IMR-90 (cell line): ENCODE measurements at regions not wholly inside any gene's neighbourhood (a gene's known extent, or its start where the extent isn't known, plus 50 kb on each side); places are given as distances from the start of the nearest gene placed in this dataset.

Source experiments
- ATAC-seq: fragments of 200-7000 bp; cut with Tn5 transposase; 2 replicates; pipeline ENCODE4 v1.9.1; 2020; ENCODE audit warnings: low read depth, mild to moderate bottlenecking, moderate library complexity
- BruUV-seq: library from RNA; stranded (reverse); fragments of 400-500 nt; replicated peaks from 2 replicates; lab custom pipeline; 2021; lab: Mats Ljungman, UMichigan
- CTCF ChIA-PET: fragments of 300-600 bp; formaldehyde crosslinking; extraction: SDS; loops from one replicate; lab custom pipeline; 2021; ENCODE audit warnings: antibody characterized with exemption; lab: Yijun Ruan, JAX
- POLR2A ChIA-PET: fragments of 300-600 bp; sonication (Branson Sonifier 250); formaldehyde crosslinking; loops from one replicate; lab custom pipeline; 2022; ENCODE audit warnings: antibody characterized with exemption; ENCODE audit not compliant: unreplicated experiment; lab: Charles Lee
- DNase-seq: peaks from one replicate; pipeline ENCODE4 v3.0.0; 2013
- H2AFZ ChIP-seq: replicated peaks from 2 replicates; pipeline ENCODE3; 2013; ENCODE audit warnings: low read length, mild to moderate bottlenecking; ENCODE audit not compliant: poor library complexity
- H2AK5ac ChIP-seq: 2 replicates; pipeline ENCODE4 v1.6.1; 2013; ENCODE audit warnings: low read depth, low read length, inconsistent platforms
- H2AK9ac ChIP-seq: replicated peaks from 2 replicates; pipeline ENCODE3; 2013; ENCODE audit warnings: mild to moderate bottlenecking, low read depth, low read length, moderate library complexity; ENCODE audit not compliant: poor library complexity
- H2BK120ac ChIP-seq: 2 replicates; pipeline ENCODE4 v1.6.1; 2013; ENCODE audit warnings: low read depth, low read length, inconsistent platforms
- H2BK15ac ChIP-seq: 3 replicates; pipeline ENCODE4 v1.6.1; 2013; ENCODE audit warnings: low read depth, low read length, inconsistent platforms
- H2BK20ac ChIP-seq: 2 replicates; pipeline ENCODE4 v1.6.1; 2013; ENCODE audit warnings: low read depth, mild to moderate bottlenecking, inconsistent platforms, low read length, moderate library complexity
- H2BK5ac ChIP-seq: 2 replicates; pipeline ENCODE4 v1.6.1; 2013; ENCODE audit warnings: mild to moderate bottlenecking, low read depth, low read length, inconsistent platforms; ENCODE audit not compliant: poor library complexity, severe bottlenecking
- H3K14ac ChIP-seq: replicated peaks from 2 replicates; pipeline ENCODE4 v1.6.1; 2013; ENCODE audit warnings: low read depth, low read length, inconsistent platforms
- H3K18ac ChIP-seq: 2 replicates; pipeline ENCODE4 v1.6.1; 2013; ENCODE audit warnings: low read depth, low read length, control low read depth
- H3K23ac ChIP-seq: 2 replicates; pipeline ENCODE4 v1.6.1; 2013; ENCODE audit warnings: low read depth, low read length, inconsistent platforms
- H3K27ac ChIP-seq: 2 replicates; pipeline ENCODE4 v1.5.1; 2013; ENCODE audit warnings: mild to moderate bottlenecking, control low read depth, low read length; ENCODE audit not compliant: insufficient read depth
- H3K27me3 ChIP-seq: 2 replicates; pipeline ENCODE4 v1.6.1; 2013; ENCODE audit warnings: low read length; ENCODE audit not compliant: control insufficient read depth, insufficient read depth
- H3K36me3 ChIP-seq: 2 replicates; pipeline ENCODE4 v1.6.1; 2013; ENCODE audit warnings: low read length, mixed read lengths; ENCODE audit not compliant: control insufficient read depth, insufficient read depth
- H3K4ac ChIP-seq: 2 replicates; pipeline ENCODE4 v1.6.1; 2013; ENCODE audit warnings: low read depth, low read length, inconsistent platforms
- H3K4me1 ChIP-seq: 2 replicates; pipeline ENCODE4 v1.6.1; 2013; ENCODE audit warnings: low read length, mixed read lengths; ENCODE audit not compliant: control insufficient read depth, insufficient read depth
- H3K4me2 ChIP-seq: 2 replicates; pipeline ENCODE4 v1.6.1; 2013; ENCODE audit warnings: low read depth, mild to moderate bottlenecking, control low read depth, low read length, moderate library complexity
- H3K4me3 ChIP-seq: 2 replicates; pipeline ENCODE4 v1.5.1; 2013; ENCODE audit warnings: low read depth, mild to moderate bottlenecking, control low read depth, low read length, moderate library complexity; ENCODE audit not compliant: insufficient read depth
- H3K56ac ChIP-seq: 2 replicates; pipeline ENCODE4 v1.6.1; 2013; ENCODE audit warnings: low read length, inconsistent platforms; ENCODE audit not compliant: insufficient read depth; ENCODE audit errors: extremely low read depth
- H3K79me1 ChIP-seq, 2 experiments: 2 replicates each; pipeline ENCODE4 v1.6.1; 2013; ENCODE audit warnings: low read length in 2 of 2, inconsistent platforms in 1 of 2, low read depth in 1 of 2
- H3K9ac ChIP-seq: 2 replicates; pipeline ENCODE4 v1.6.1; 2013; ENCODE audit warnings: low read depth, low read length, control low read depth
- H3K9me1 ChIP-seq: 2 replicates; pipeline ENCODE4 v1.6.1; 2013; ENCODE audit warnings: low read length, inconsistent platforms; ENCODE audit not compliant: insufficient read depth
- H3K9me3 ChIP-seq: 2 replicates; pipeline ENCODE4 v1.6.1; 2013; ENCODE audit warnings: low read length; ENCODE audit not compliant: control insufficient read depth, insufficient read depth
- H4K20me1 ChIP-seq: 2 replicates; pipeline ENCODE4 v1.6.1; 2013; ENCODE audit warnings: low read length, inconsistent platforms; ENCODE audit not compliant: insufficient read depth
- H4K5ac ChIP-seq: 2 replicates; pipeline ENCODE4 v1.6.1; 2013; ENCODE audit warnings: mild to moderate bottlenecking, low read depth, low read length, control low read depth
- H4K8ac ChIP-seq, 2 experiments: 2 replicates each; pipeline ENCODE4 v1.6.1; 2013; ENCODE audit warnings: low read depth in 2 of 2, low read length in 2 of 2, control low read depth in 1 of 2, inconsistent platforms in 1 of 2
- H4K91ac ChIP-seq: 2 replicates; pipeline ENCODE4 v1.6.1; 2013; ENCODE audit warnings: low read depth, low read length, inconsistent platforms; ENCODE audit not compliant: insufficient read depth
- BHLHE40 ChIP-seq: fragments of 150-350 bp; IDR thresholded peaks from 2 replicates; pipeline ENCODE4 v1.6.1; 2016; ENCODE audit warnings: mild to moderate bottlenecking, low read depth, low read length
- FOS ChIP-seq: fragments of 150-350 bp; IDR thresholded peaks from 2 replicates; pipeline ENCODE4 v1.6.1; 2016; ENCODE audit warnings: low read depth, low read length
- RAD21 ChIP-seq: IDR thresholded peaks from 2 replicates; pipeline ENCODE4 v1.6.1; 2012; ENCODE audit warnings: low read length, improper control_type of control experiment
- WGBS, 2 experiments: methylation state at CpG; one replicate each; pipeline versions ENCODE4 v1.1.5 to v1.1.7; 2013; ENCODE audit warnings: missing lambda C conversion rate in 2 of 2; ENCODE audit not compliant: insufficient read length in 1 of 2; ENCODE audit errors: extremely low coverage in 2 of 2; 5-methylcytosine and 5-hydroxymethylcytosine counted together
- dilution Hi-C: fragments of 300-500 bp; cut with HindIII; formaldehyde crosslinking; loops from one replicate; pipeline ENCODE4 v1.14.3; 2018; ENCODE audit warnings: low sequenced_read_pairs; ENCODE audit not compliant: unreplicated experiment
- in situ Hi-C: fragments of 300-500 bp; cut with MboI; formaldehyde crosslinking; loops from 3 replicates; pipeline ENCODE4 v1.14.3; 2019; ENCODE audit warnings: low sequenced_read_pairs, inconsistent platforms, mixed read lengths
- intact Hi-C: fragments of 100-400 bp; cut with micrococcal nuclease; formaldehyde crosslinking; loops from 2 replicates; pipeline ENCODE4 v1.10.0; 2022

DNA sequence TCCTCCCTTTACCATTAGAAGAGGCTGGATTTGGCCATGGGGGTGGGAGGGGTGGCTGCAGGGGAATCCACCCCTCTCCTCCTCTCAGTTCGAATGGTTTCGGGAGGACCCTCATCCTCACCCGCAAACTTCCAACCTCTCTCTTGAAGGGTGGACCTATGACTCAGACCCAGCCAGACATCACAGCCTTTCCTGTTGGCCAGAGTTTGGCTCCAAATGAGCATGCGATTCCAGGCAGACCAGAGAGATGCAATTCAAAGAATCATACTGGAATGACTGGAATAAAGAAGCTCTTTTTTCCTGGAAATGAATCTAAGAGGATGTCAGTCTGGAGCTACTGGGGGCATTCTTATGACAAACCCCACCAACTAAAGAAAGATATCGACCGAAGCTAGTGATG is 516.7 kb upstream of the MDFIC2 start:
- H3K18ac ChIP-seq, result peak overlapping the region; percentile 29
- H2AK9ac ChIP-seq, result no peak overlapping the region
- no peaks in the 10 kb centered on the region for H3K27me3 ChIP-seq
- peak overlapping the region; percentile 55; the same call in 1 of the 2 replicates for H3K14ac ChIP-seq
- H4K91ac ChIP-seq, result no peak overlapping the region; the same call in 1 of the 2 replicates
- H3K9me1 ChIP-seq, result peaks cover 10% of the 10 kb centered on the region; the same call in 1 of the 2 replicates
- H3K9me3 ChIP-seq, result peaks cover 2% of the 10 kb centered on the region; the same call in 1 of the 2 replicates
- H4K5ac ChIP-seq, result no peak overlapping the region
- H2BK20ac ChIP-seq, result peak overlapping the region; percentile 60
- peak overlapping the region; percentile 36 for H2BK120ac ChIP-seq
- H4K20me1 ChIP-seq, result no peaks in the 10 kb centered on the region
- intact Hi-C loops, result no loop called here
- no CpG with 5 or more reads among the region's 6 CpGs for WGBS, 2 experiments
- no peak overlapping the region for H2AFZ ChIP-seq
- peak overlapping the region; percentile 64 for H3K27ac ChIP-seq
- H2BK5ac ChIP-seq, result peak overlapping the region; percentile 73
- ATAC-seq (peak; percentile 78), DNase-seq (peak; percentile 88)
- H2BK15ac ChIP-seq, result peak overlapping the region; percentile 23; the same call in 1 of the 3 replicates
- peak overlapping the region in 1 of 2 experiments; percentile 37; a peak in 3 of 4 replicates for H4K8ac ChIP-seq
- no peak overlapping the region for H2AK5ac ChIP-seq
- no peak overlapping the region for H3K23ac ChIP-seq
- H3K4me1 ChIP-seq, result peaks cover 15% of the 10 kb centered on the region
- dilution Hi-C loops, result no loop called here
- no peaks in the 10 kb centered on the region for H3K79me1 ChIP-seq
- no peaks in the 10 kb centered on the region for H3K36me3 ChIP-seq
- CTCF ChIA-PET, result interaction anchor here (0.9 kb wide), 1 partner anchor 16 kb away, joined by 3 read pairs; no protein-coding TSS in a partner anchor
- TF ChIP-seq RAD21, result no peak
- no peak for TF ChIP-seq BHLHE40
- peak; percentile 43; the same call in 1 of the 2 replicates for TF ChIP-seq FOS
- POLR2A ChIA-PET, result no interaction called here
- no TSS peak for BruUV-seq
- H3K4ac ChIP-seq, result no peak overlapping the region
- H3K9ac ChIP-seq, result no peak overlapping the region
- no peak overlapping the region for H3K4me3 ChIP-seq
- no peak overlapping the region for H3K56ac ChIP-seq
- peak overlapping the region; percentile 46 for H3K4me2 ChIP-seq
- in situ Hi-C loops, result no loop called here
